Stomach (tissue), 4 donors: ENCODE measurements at regions not wholly inside any gene's neighbourhood (a gene's known extent, or its start where the extent isn't known, plus 50 kb on each side); places are given as distances from the start of the nearest gene placed in this dataset.

ENCODE experiments used
- CTCF ChIP-seq, 7 experiments: fragments of 450-650 bp in 4 of 7; fragments of 200-600 bp in 3 of 7; sonication (generic) in 3 of 7; IDR thresholded peaks; one replicate each; pipeline ENCODE4 v1.5.1; 2016 to 2019; ENCODE audit warnings: antibody characterized with exemption in 7 of 7, control low read depth in 2 of 7, mild to moderate bottlenecking in 1 of 7
- EP300 ChIP-seq: sonication (generic); formaldehyde crosslinking; IDR thresholded peaks from one replicate; pipeline ENCODE4 v1.6.1; 2017; ENCODE audit warnings: antibody characterized with exemption
- POLR2A ChIP-seq, 4 donors: fragments of 450-650 bp; IDR thresholded peaks; one replicate each; pipeline ENCODE4 v1.6.1; 2016; ENCODE audit warnings: antibody characterized with exemption in 4 of 4, control low read depth in 2 of 4, mild to moderate bottlenecking in 1 of 4, moderate library complexity in 1 of 4
- POLR2AphosphoS5 ChIP-seq, 3 donors: sonication (generic); formaldehyde crosslinking; IDR thresholded peaks; one replicate each; pipeline ENCODE4 v1.6.1; 2016; ENCODE audit warnings: antibody characterized with exemption in 3 of 3

- TF ChIP-seq CTCF (IDR thresholded peaks at IDR 0.05) (no peak), POLR2AphosphoS5 (IDR thresholded peaks at IDR 0.05) (no peak), POLR2A (IDR thresholded peaks at IDR 0.05) (no peak), EP300 (no peak)
Measured at GRCh38 chr3:144966560-144966959, 994.9 kb downstream of the DIPK2A start.
